Gastroesophageal sphincter (tissue), 4 donors: ENCODE measurements at regions not wholly inside any gene's neighbourhood (a gene's known extent, or its start where the extent isn't known, plus 50 kb on each side); places are given as distances from the start of the nearest gene placed in this dataset.

Source experiments
- ATAC-seq: fragments of 150-250 bp; one replicate; pipeline ENCODE4 v1.9.1; 2016; ENCODE audit warnings: mild to moderate bottlenecking, moderate library complexity
- H3K27ac ChIP-seq, 4 donors: fragments of 200-600 bp; sonication (generic) in 3 of 4; 1 replicate in 3 of 4; 2 replicates in 1 of 4; pipeline ENCODE4 v1.5.1; 2016 to 2019
- H3K27me3 ChIP-seq: fragments of 200-600 bp; sonication (generic); one replicate; pipeline ENCODE4 v1.5.1; 2019
- H3K36me3 ChIP-seq, 2 donors: fragments of 200-600 bp; sonication (generic); one replicate each; pipeline ENCODE4 v1.5.1; 2019; ENCODE audit warnings: control low read depth in 1 of 2
- H3K4me1 ChIP-seq, 3 donors: fragments of 200-600 bp; sonication (generic); 1 replicate in 2 of 3; 2 replicates in 1 of 3; pipeline ENCODE4 v1.5.1; 2016 to 2019; ENCODE audit warnings: control low read depth in 2 of 3
- H3K4me3 ChIP-seq, 2 donors: fragments of 200-600 bp; sonication (generic); one replicate each; pipeline ENCODE4 v1.5.1; 2019; ENCODE audit warnings: mild to moderate bottlenecking in 1 of 2, moderate library complexity in 1 of 2
- H3K9me3 ChIP-seq, 3 donors: fragments of 200-600 bp; sonication (generic); one replicate each; pipeline ENCODE4 v1.5.1; 2017 to 2019; ENCODE audit warnings: control low read depth in 2 of 3
- CTCF ChIP-seq, 4 experiments: fragments of 200-600 bp in 2 of 4; fragments of 450-650 bp in 2 of 4; sonication (generic) in 1 of 4; IDR thresholded peaks; one replicate each; pipeline ENCODE4 v1.5.1; 2017 to 2019; ENCODE audit warnings: antibody characterized with exemption in 4 of 4, mild to moderate bottlenecking in 2 of 4, moderate library complexity in 2 of 4
- EP300 ChIP-seq: sonication (generic); formaldehyde crosslinking; IDR thresholded peaks from one replicate; pipeline ENCODE4 v1.6.1; 2017; ENCODE audit warnings: antibody characterized with exemption, mild to moderate bottlenecking
- POLR2A ChIP-seq, 2 donors: fragments of 450-650 bp; IDR thresholded peaks; one replicate each; pipeline ENCODE4 v1.6.1; 2017; ENCODE audit warnings: antibody characterized with exemption in 2 of 2, mild to moderate bottlenecking in 2 of 2, moderate library complexity in 1 of 2
- POLR2AphosphoS5 ChIP-seq: sonication (generic); formaldehyde crosslinking; IDR thresholded peaks from one replicate; pipeline ENCODE4 v1.6.1; 2017; ENCODE audit warnings: antibody characterized with exemption
- WGBS, 2 donors: methylation state at CpG; one replicate each; pipeline ENCODE4 v1.1.5; 2018; ENCODE audit warnings: low coverage in 1 of 2; 5-methylcytosine and 5-hydroxymethylcytosine counted together

GRCh38 chr10:3625959-3626751, 158.9 kb downstream of the KLF6 start:
- H3K4me3 ChIP-seq = no peak overlapping the region
- 68 to 80% methylated on average over 9 to 11 of the region's 11 CpGs for WGBS, 2 donors
- peaks cover 0 to 31% (median 8%) of the 10 kb centered on the region in 3 donors for H3K4me1 ChIP-seq
- TF ChIP-seq EP300 = no peak
- peak; percentile 55 for TF ChIP-seq POLR2AphosphoS5
- H3K36me3 ChIP-seq = no peaks in the 10 kb centered on the region
- no peaks in the 10 kb centered on the region for H3K9me3 ChIP-seq
- no peak for ATAC-seq
- H3K27ac ChIP-seq = peak overlapping the region; percentile 6 to 73 (median 24)
- H3K27me3 ChIP-seq = no peaks in the 10 kb centered on the region

GRCh38 chr10:3624367-3624766, 160.6 kb downstream of the KLF6 start:
- WGBS, 2 donors = 55 to 79% methylated on average over 8 of the region's 8 CpGs
- Histone ChIP-seq H3K9me3 (peaks cover 0 to 7% (median 0%) of the 10 kb centered on the region in 3 donors), H3K4me1 (peaks cover 0 to 31% (median 8%) of the 10 kb centered on the region in 3 donors), H3K4me3 (no peak overlapping the region), H3K27ac (peak overlapping the region; percentile 65 to 73 (median 72)), H3K36me3 (no peaks in the 10 kb centered on the region), H3K27me3 (no peaks in the 10 kb centered on the region)
- peak; percentile 60 for TF ChIP-seq POLR2AphosphoS5
- TF ChIP-seq CTCF (IDR thresholded peaks at IDR 0.05) = no peak
- peak; percentile 47 for ATAC-seq

GRCh38 chr10:3623746-3624145, 161.3 kb downstream of the KLF6 start:
- Histone ChIP-seq H3K4me3 (no peak overlapping the region), H3K4me1 (peaks cover 0 to 31% (median 8%) of the 10 kb centered on the region in 3 donors), H3K9me3 (peaks cover 0 to 7% (median 0%) of the 10 kb centered on the region in 3 donors), H3K27ac (peak overlapping the region; percentile 69 to 73 (median 72)), H3K36me3 (no peaks in the 10 kb centered on the region), H3K27me3 (no peaks in the 10 kb centered on the region)
- peak; percentile 88 for ATAC-seq
- no peak for TF ChIP-seq CTCF (IDR thresholded peaks at IDR 0.05)
- TF ChIP-seq EP300 = no peak
- TF ChIP-seq POLR2AphosphoS5 = peak; percentile 76
- TF ChIP-seq POLR2A (IDR thresholded peaks at IDR 0.05) = no peak
- 19 to 22% methylated on average over 7 of the region's 7 CpGs for WGBS, 2 donors

GRCh38 chr10:3622845-3623621, 162.0 kb downstream of the KLF6 start:
- no peak overlapping the region for H3K4me3 ChIP-seq
- no peaks in the 10 kb centered on the region for H3K27me3 ChIP-seq
- peak overlapping the region; percentile 69 to 73 (median 72) for H3K27ac ChIP-seq
- 33 to 56% methylated on average over 2 to 3 of the region's 3 CpGs for WGBS, 2 donors
- H3K4me1 ChIP-seq = peaks cover 0 to 31% (median 8%) of the 10 kb centered on the region in 3 donors
- TF ChIP-seq CTCF (IDR thresholded peaks at IDR 0.05) = no peak
- ATAC-seq = no peak
- H3K36me3 ChIP-seq = no peaks in the 10 kb centered on the region
- peaks cover 0 to 7% (median 0%) of the 10 kb centered on the region in 3 donors for H3K9me3 ChIP-seq

- peaks cover 0 to 31% (median 8%) of the 10 kb centered on the region in 3 donors for H3K4me1 ChIP-seq
- ATAC-seq = no peak
- peak overlapping the region in 2 of 4 donors; percentile 73 for H3K27ac ChIP-seq
- H3K4me3 ChIP-seq = no peak overlapping the region
- H3K27me3 ChIP-seq = no peaks in the 10 kb centered on the region
- H3K9me3 ChIP-seq = peaks cover 0 to 7% (median 0%) of the 10 kb centered on the region in 3 donors
- H3K36me3 ChIP-seq = no peaks in the 10 kb centered on the region
- TF ChIP-seq CTCF (IDR thresholded peaks at IDR 0.05) (no peak), EP300 (no peak), POLR2A (IDR thresholded peaks at IDR 0.05) (no peak), POLR2AphosphoS5 (no peak)
- WGBS, 2 donors = 82% methylated on average over 2 of the region's 2 CpGs
These were observed 162.6 kb downstream of the KLF6 start for GRCh38 chr10:3622427-3622826.
